Effector memory CD4-positive, alpha-beta T cell (primary cell): ENCODE measurements at regions not wholly inside any gene's neighbourhood (a gene's known extent, or its start where the extent isn't known, plus 50 kb on each side); places are given as distances from the start of the nearest gene placed in this dataset.
"Not testable (repeated sequence)": the region's sequence is repeated elsewhere in the genome, so short reads cannot be mapped to it uniquely, and the experiment has no call there.

Experiments used
- DNase-seq, 3 donors: peaks; one replicate each; pipeline ENCODE4 v3.0.0-alpha.2; 2020
- H3K27ac ChIP-seq: 2 replicates; pipeline ENCODE4 v1.7.0; 2013; ENCODE audit warnings: mild to moderate bottlenecking, low read length, moderate library complexity; ENCODE audit not compliant: insufficient read depth, poor library complexity, severe bottlenecking
- H3K27me3 ChIP-seq: replicated peaks from 2 replicates; pipeline ENCODE4 v1.7.0; 2013; ENCODE audit warnings: mild to moderate bottlenecking, low read length; ENCODE audit not compliant: insufficient read depth, control insufficient read depth, poor library complexity, severe bottlenecking
- H3K36me3 ChIP-seq: 2 replicates; pipeline ENCODE4 v1.7.0; 2013; ENCODE audit warnings: mild to moderate bottlenecking, low read length, moderate library complexity; ENCODE audit not compliant: control insufficient read depth, insufficient read depth
- H3K4me1 ChIP-seq: 2 replicates; pipeline ENCODE4 v1.7.0; 2013; ENCODE audit warnings: low read length, mild to moderate bottlenecking; ENCODE audit not compliant: control insufficient read depth, insufficient read depth, poor library complexity, severe bottlenecking
- H3K4me3 ChIP-seq: 2 replicates; pipeline ENCODE4 v1.7.0; 2013; ENCODE audit warnings: low read length, low read depth, mild to moderate bottlenecking; ENCODE audit not compliant: insufficient read depth, poor library complexity, severe bottlenecking
- H3K9me3 ChIP-seq: 2 replicates; pipeline ENCODE4 v1.7.0; 2013; ENCODE audit warnings: mild to moderate bottlenecking, low read length, moderate library complexity; ENCODE audit not compliant: control insufficient read depth

DNA sequence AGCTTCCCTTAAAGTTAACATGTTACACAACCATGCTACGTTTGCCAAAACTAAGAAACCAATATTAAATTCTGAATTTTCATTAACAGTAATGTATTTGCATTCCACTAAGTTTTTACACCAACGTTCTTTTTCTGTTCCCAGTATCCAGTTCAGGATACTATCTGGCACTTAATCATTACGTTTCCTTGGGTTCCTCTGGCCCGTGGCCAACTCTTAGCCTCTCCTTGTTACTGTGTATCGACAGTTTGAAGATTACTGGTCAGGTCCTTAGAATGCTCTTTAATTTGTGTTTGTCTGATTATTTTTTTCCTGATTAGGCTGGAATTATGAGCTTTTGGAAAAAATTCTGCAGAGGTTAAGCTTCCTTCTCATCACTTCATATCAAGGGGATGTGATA lies 95.5 kb downstream of the GOLGA8K start:
- not testable (repeated sequence) for H3K9me3 ChIP-seq

GRCh38 chr15:32276200-32276830 lies 126.8 kb downstream of the GOLGA8K start:
- H3K4me1 ChIP-seq, H3K27ac ChIP-seq, H3K27me3 ChIP-seq, H3K36me3 ChIP-seq, H3K4me3 ChIP-seq, DNase-seq, H3K9me3 ChIP-seq: not testable (repeated sequence)

More for the DNA sequence above, 95.5 kb downstream of the GOLGA8K start:
- H3K36me3 ChIP-seq, H3K4me1 ChIP-seq, H3K27me3 ChIP-seq, DNase-seq, H3K27ac ChIP-seq, H3K4me3 ChIP-seq: not testable (repeated sequence)

- H3K27ac ChIP-seq, H3K4me1 ChIP-seq, H3K27me3 ChIP-seq, DNase-seq, H3K36me3 ChIP-seq, H3K4me3 ChIP-seq, H3K9me3 ChIP-seq: not testable (repeated sequence)
These were observed 149.1 kb downstream of the GOLGA8K start for GRCh38 chr15:32253958-32254357.

GRCh38 chr15:32249207-32249606 lies 153.9 kb downstream of the GOLGA8K start:
- H3K36me3 ChIP-seq, DNase-seq, H3K4me3 ChIP-seq, H3K27ac ChIP-seq, H3K27me3 ChIP-seq, H3K4me1 ChIP-seq, H3K9me3 ChIP-seq: not testable (repeated sequence)

- not testable (repeated sequence) for H3K36me3 ChIP-seq
These were observed 159.4 kb downstream of the GOLGA8K start for GRCh38 chr15:32243727-32244126.

GRCh38 chr15:32242780-32243528 lies 160.1 kb downstream of the GOLGA8K start:
- H3K27ac ChIP-seq, H3K27me3 ChIP-seq, H3K9me3 ChIP-seq, H3K4me1 ChIP-seq, DNase-seq, H3K4me3 ChIP-seq, H3K36me3 ChIP-seq: not testable (repeated sequence)

More at GRCh38 chr15:32243727-32244126, 159.4 kb downstream of the GOLGA8K start:
- not testable (repeated sequence) for H3K4me3 ChIP-seq, H3K27ac ChIP-seq, H3K27me3 ChIP-seq, DNase-seq, H3K9me3 ChIP-seq, H3K4me1 ChIP-seq

- H3K4me1 ChIP-seq, H3K36me3 ChIP-seq, H3K4me3 ChIP-seq, H3K27ac ChIP-seq, H3K27me3 ChIP-seq, H3K9me3 ChIP-seq, DNase-seq: not testable (repeated sequence)
These were observed 175.5 kb downstream of the GOLGA8K start for GRCh38 chr15:32227410-32228114.

GRCh38 chr15:32222716-32223115 lies 180.4 kb downstream of the GOLGA8K start:
- DNase-seq: no peak
- H3K27me3 ChIP-seq: no peaks in the 10 kb centered on the region

More at GRCh38 chr15:32222716-32223115, 180.4 kb downstream of the GOLGA8K start:
- Histone ChIP-seq H3K4me1 (no peaks in the 10 kb centered on the region), H3K4me3 (no peak overlapping the region), H3K9me3 (no peaks in the 10 kb centered on the region), H3K27ac (no peak overlapping the region), H3K36me3 (no peaks in the 10 kb centered on the region)
